ENCODE measurements at regions not wholly inside any gene's neighbourhood (a gene's known extent, or its start where the extent isn't known, plus 50 kb on each side); places are given as distances from the start of the nearest gene placed in this dataset.
"Not testable (repeated sequence)": the region's sequence is repeated elsewhere in the genome, so short reads cannot be mapped to it uniquely, and the experiment has no call there.

GRCh38 chr4:186481998-186482790, 73.2 kb downstream of the MTNR1A start:
- no peak for DNase-seq (ENCODE audit: low read depth)

- DNase-seq (ENCODE audit: low read depth): no peak
These were observed 80.2 kb downstream of the MTNR1A start for GRCh38 chr4:186475202-186475601.

- DNase-seq (ENCODE audit: low read depth): no peak
These were observed 81.4 kb downstream of the MTNR1A start for GRCh38 chr4:186473933-186474332.

GRCh38 chr4:186472948-186473347, 82.4 kb downstream of the MTNR1A start:
- peak; percentile 19 for DNase-seq (ENCODE audit: low read depth)

- no peak for DNase-seq (ENCODE audit: low read depth)
These were observed 83.9 kb downstream of the MTNR1A start for GRCh38 chr4:186471441-186471840.

- no peak for DNase-seq (ENCODE audit: low read depth)
These were observed 97.3 kb downstream of the MTNR1A start for GRCh38 chr4:186458050-186458449.

GRCh38 chr4:186451982-186452381, 103.4 kb downstream of the MTNR1A start:
- DNase-seq (ENCODE audit: low read depth): no peak

GRCh38 chr4:186449954-186450353, 105.4 kb downstream of the MTNR1A start:
- no peak for DNase-seq (ENCODE audit: low read depth)

- no peak for DNase-seq (ENCODE audit: low read depth)
These were observed 110.3 kb downstream of the MTNR1A start for GRCh38 chr4:186445040-186445439.

GRCh38 chr4:186441502-186441901, 113.9 kb downstream of the MTNR1A start:
- no peak for DNase-seq (ENCODE audit: low read depth)

GRCh38 chr4:186428481-186428880, 126.9 kb downstream of the MTNR1A start:
- DNase-seq (ENCODE audit: low read depth): no peak

- no peak for DNase-seq (ENCODE audit: low read depth)
These were observed 130.6 kb downstream of the MTNR1A start for GRCh38 chr4:186424745-186425144.

- DNase-seq (ENCODE audit: low read depth): no peak
These were observed 133.1 kb downstream of the MTNR1A start for GRCh38 chr4:186422296-186422695.

- DNase-seq (ENCODE audit: low read depth): no peak
These were observed 138.8 kb downstream of the MTNR1A start for GRCh38 chr4:186416451-186417060.

- no peak for DNase-seq (ENCODE audit: low read depth)
These were observed 141.0 kb downstream of the MTNR1A start for GRCh38 chr4:186414390-186414789.

- DNase-seq (ENCODE audit: low read depth): no peak
These were observed 140.0 kb downstream of the F11 start for GRCh38 chr4:186405957-186406356.

GRCh38 chr4:186404562-186405134, 138.7 kb downstream of the F11 start:
- no peak for DNase-seq (ENCODE audit: low read depth)

- no peak for DNase-seq (ENCODE audit: low read depth)
These were observed 134.7 kb downstream of the F11 start for GRCh38 chr4:186400676-186401075.

- DNase-seq (ENCODE audit: low read depth): no peak
These were observed 126.0 kb downstream of the F11 start for GRCh38 chr4:186392017-186392416.

- DNase-seq (ENCODE audit: low read depth): not testable (repeated sequence)
These were observed 118.3 kb downstream of the F11 start for GRCh38 chr4:186384328-186384727.

GRCh38 chr4:186368281-186368680, 102.3 kb downstream of the F11 start:
- no peak for DNase-seq (ENCODE audit: low read depth)

- DNase-seq (ENCODE audit: low read depth): no peak
These were observed 100.3 kb downstream of the F11 start for GRCh38 chr4:186366326-186366725.

- DNase-seq (ENCODE audit: low read depth): not testable (repeated sequence)
These were observed 97.0 kb downstream of the F11 start for GRCh38 chr4:186363038-186363437.
